H9 (cell line): ENCODE measurements at regions not wholly inside any gene's neighbourhood (a gene's known extent, or its start where the extent isn't known, plus 50 kb on each side); places are given as distances from the start of the nearest gene placed in this dataset.
"Not testable (repeated sequence)": the region's sequence is repeated elsewhere in the genome, so short reads cannot be mapped to it uniquely, and the experiment has no call there.

Experiments used
- DNase-seq: peaks from one replicate; pipeline ENCODE4 v3.0.0-alpha.2; 2017
- H2AFZ ChIP-seq: one replicate; pipeline ENCODE4 v1.6.1; 2013; ENCODE audit warnings: mild to moderate bottlenecking, low read length, control low read depth, moderate library complexity
- H2AK5ac ChIP-seq: 2 replicates; pipeline ENCODE4 v1.6.1; 2013; ENCODE audit warnings: low read length, control low read depth, mixed read lengths; ENCODE audit not compliant: insufficient read length
- H2BK120ac ChIP-seq: one replicate; pipeline ENCODE4 v1.6.1; 2013; ENCODE audit warnings: low read depth, mild to moderate bottlenecking, low read length, control low read depth, inconsistent platforms; ENCODE audit not compliant: poor library complexity, severe bottlenecking
- H2BK12ac ChIP-seq: 2 replicates; pipeline ENCODE4 v1.6.1; 2013; ENCODE audit warnings: low read length, control low read depth, mixed read lengths, low read depth; ENCODE audit not compliant: insufficient read length
- H2BK15ac ChIP-seq: 2 replicates; pipeline ENCODE4 v1.6.1; 2013; ENCODE audit warnings: low read depth, low read length, control low read depth
- H2BK20ac ChIP-seq: one replicate; pipeline ENCODE4 v1.6.1; 2013; ENCODE audit warnings: low read depth, mild to moderate bottlenecking, low read length, control low read depth, inconsistent platforms; ENCODE audit not compliant: poor library complexity, severe bottlenecking
- H2BK5ac ChIP-seq: 2 replicates; pipeline ENCODE4 v1.6.1; 2013; ENCODE audit warnings: low read length, control low read depth, mixed read lengths; ENCODE audit not compliant: insufficient read length
- H3K14ac ChIP-seq: 2 replicates; pipeline ENCODE4 v1.6.1; 2013; ENCODE audit warnings: low read length, control low read depth; ENCODE audit not compliant: insufficient read depth
- H3K18ac ChIP-seq: 2 replicates; pipeline ENCODE4 v1.6.1; 2013; ENCODE audit warnings: low read depth, mild to moderate bottlenecking, mixed read lengths, low read length, control low read depth; ENCODE audit not compliant: insufficient read length
- H3K23ac ChIP-seq: 2 replicates; pipeline ENCODE4 v1.6.1; 2013; ENCODE audit warnings: low read length, control low read depth, mixed read lengths, low read depth; ENCODE audit not compliant: insufficient read length
- H3K23me2 ChIP-seq: 2 replicates; pipeline ENCODE4 v1.6.1; 2013; ENCODE audit warnings: low read depth, mild to moderate bottlenecking, mixed read lengths, low read length, control low read depth; ENCODE audit not compliant: insufficient read length, poor library complexity, severe bottlenecking
- H3K27ac ChIP-seq: 2 replicates; pipeline ENCODE4 v1.5.1; 2013; ENCODE audit warnings: low read length, control low read depth, mixed read lengths, low read depth; ENCODE audit not compliant: insufficient read length
- H3K27me3 ChIP-seq: 2 replicates; pipeline ENCODE4 v1.6.1; 2013; ENCODE audit warnings: low read length, control low read depth, inconsistent platforms; ENCODE audit not compliant: insufficient read depth
- H3K4ac ChIP-seq: 2 replicates; pipeline ENCODE4 v1.6.1; 2013; ENCODE audit warnings: low read depth, mild to moderate bottlenecking, control low read depth, inconsistent platforms, low read length, moderate library complexity
- H3K4me1 ChIP-seq: 2 replicates; pipeline ENCODE4 v1.6.1; 2013; ENCODE audit warnings: low read length, control low read depth, inconsistent platforms; ENCODE audit not compliant: insufficient read depth
- H3K4me2 ChIP-seq: 2 replicates; pipeline ENCODE4 v1.6.1; 2013; ENCODE audit warnings: low read length, control low read depth, mixed read lengths; ENCODE audit not compliant: insufficient read length, insufficient read depth
- H3K56ac ChIP-seq: 2 replicates; pipeline ENCODE4 v1.6.1; 2013; ENCODE audit warnings: low read depth, mild to moderate bottlenecking, mixed read lengths, low read length, control low read depth; ENCODE audit not compliant: insufficient read length
- H3K79me1 ChIP-seq: 2 replicates; pipeline ENCODE4 v1.6.1; 2013; ENCODE audit warnings: low read depth, mild to moderate bottlenecking, moderate library complexity, low read length, control low read depth, inconsistent platforms; ENCODE audit not compliant: insufficient read depth, poor library complexity, severe bottlenecking
- H3K79me2 ChIP-seq: 2 replicates; pipeline ENCODE4 v1.6.1; 2013; ENCODE audit warnings: low read length, control low read depth, inconsistent platforms; ENCODE audit not compliant: insufficient read depth
- H3K9ac ChIP-seq: 2 replicates; pipeline ENCODE4 v1.6.1; 2013; ENCODE audit warnings: low read length, control low read depth, mixed read lengths; ENCODE audit not compliant: insufficient read length; ENCODE audit errors: extremely low read depth
- H3K9me3 ChIP-seq: one replicate; pipeline ENCODE4 v1.6.1; 2013; ENCODE audit warnings: low read depth, low read length, inconsistent platforms; ENCODE audit not compliant: control insufficient read depth
- H3T11ph ChIP-seq: one replicate; pipeline ENCODE4 v1.6.1; 2013; ENCODE audit warnings: mild to moderate bottlenecking, low read length, control low read depth, inconsistent platforms
- H4K20me1 ChIP-seq: one replicate; pipeline ENCODE4 v1.6.1; 2013; ENCODE audit not compliant: control insufficient read depth, insufficient read length, insufficient read depth
- H4K5ac ChIP-seq: 2 replicates; pipeline ENCODE4 v1.6.1; 2013; ENCODE audit warnings: low read depth, mild to moderate bottlenecking, mixed read lengths, low read length, control low read depth; ENCODE audit not compliant: insufficient read length
- H4K8ac ChIP-seq: replicated peaks from 2 replicates; pipeline ENCODE4 v1.6.1; 2013; ENCODE audit warnings: low read length, control low read depth, mixed read lengths, low read depth; ENCODE audit not compliant: insufficient read length
- H4K91ac ChIP-seq: 2 replicates; pipeline ENCODE4 v1.6.1; 2013; ENCODE audit warnings: low read depth, mild to moderate bottlenecking, moderate library complexity, mixed read lengths, low read length, control low read depth; ENCODE audit not compliant: insufficient read length
- H3K27ac Mint-ChIP-seq, 3 experiments: 2 replicates in 2 of 3; 3 replicates in 1 of 3; pipeline ENCODE4 v1.8.0; 2020 to 2021; ENCODE audit warnings: mixed read lengths in 3 of 3, mild to moderate bottlenecking in 1 of 3, moderate library complexity in 1 of 3
- H3K27me3 Mint-ChIP-seq: 2 replicates; pipeline ENCODE4 v1.8.0; 2021; ENCODE audit warnings: low read depth, mild to moderate bottlenecking, moderate library complexity, mixed read lengths
- H3K36me3 Mint-ChIP-seq, 3 experiments: 2 replicates in 2 of 3; 3 replicates in 1 of 3; pipeline ENCODE4 v1.8.0; 2020 to 2021; ENCODE audit warnings: low read depth in 3 of 3, mixed read lengths in 3 of 3; ENCODE audit not compliant: insufficient read depth in 1 of 3
- H3K4me1 Mint-ChIP-seq, 2 experiments: 2 replicates each; pipeline ENCODE4 v1.8.0; 2020; ENCODE audit warnings: mixed read lengths in 2 of 2
- H3K4me3 Mint-ChIP-seq, 2 experiments: 2 replicates in 1 of 2; 3 replicates in 1 of 2; pipeline ENCODE4 v1.8.0; 2020 to 2021; ENCODE audit warnings: mild to moderate bottlenecking in 2 of 2, mixed read lengths in 2 of 2, moderate library complexity in 1 of 2
- H3K9me3 Mint-ChIP-seq, 2 experiments: 2 replicates in 1 of 2; 3 replicates in 1 of 2; pipeline ENCODE4 v1.8.0; 2020; ENCODE audit warnings: mild to moderate bottlenecking in 2 of 2, mixed read lengths in 2 of 2, moderate library complexity in 1 of 2
- WGBS: extraction: QIAGEN DNeasy Blood & Tissue Kit; methylation state at CpG from one replicate; pipeline ENCODE4 v1.1.7; 2013; ENCODE audit warnings: missing lambda C conversion rate, low lambda C conversion rate, mixed read lengths; ENCODE audit not compliant: insufficient read length; ENCODE audit errors: extremely low coverage; 5-methylcytosine and 5-hydroxymethylcytosine counted together
- TF ChIP-seq, protein P1 (sequence below): fragments of 200-600 bp; sonication (generic); conservative IDR thresholded peaks from 3 replicates; pipeline ENCODE4 v1.8.0; 2021; ENCODE audit warnings: antibody characterized with exemption, mild to moderate bottlenecking

DNA sequence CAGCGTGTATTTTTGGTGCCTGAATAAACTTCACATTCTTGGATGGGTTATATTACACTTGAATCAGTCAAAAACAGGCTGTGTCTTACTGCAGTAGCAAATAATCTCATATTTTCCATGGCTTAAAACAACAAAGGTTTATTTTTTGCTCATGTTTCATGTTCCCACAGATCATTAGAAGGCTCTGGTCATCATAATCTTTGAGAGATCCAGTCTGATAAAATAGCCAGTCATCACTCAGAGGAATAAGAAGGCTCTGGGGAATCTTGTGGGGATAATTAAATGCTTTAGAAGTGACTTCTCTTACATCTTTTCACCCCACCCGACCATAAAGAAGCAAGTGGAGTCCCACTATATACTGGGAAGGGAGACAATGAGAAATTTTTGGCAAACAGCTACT is 417.7 kb downstream of the PSAT1 start:
- Histone ChIP-seq H2BK12ac (no peak overlapping the region), H3T11ph (no peak overlapping the region), H4K5ac (no peak overlapping the region), H4K20me1 (no peaks in the 10 kb centered on the region), H3K27me3 (no peaks in the 10 kb centered on the region), H3K79me2 (no peaks in the 10 kb centered on the region), H3K4me1 (peaks cover 3% of the 10 kb centered on the region; the same call in 1 of the 2 replicates), H4K8ac (no peak overlapping the region), H3K23ac (no peak overlapping the region), H2BK5ac (no peak overlapping the region), H2BK15ac (no peak overlapping the region), H3K18ac (no peak overlapping the region), H2AK5ac (no peak overlapping the region), H3K4ac (no peak overlapping the region), H3K56ac (no peak overlapping the region), H2AFZ (no peak overlapping the region), H2BK120ac (no peak overlapping the region), H3K27ac (no peak overlapping the region), H3K4me2 (no peak overlapping the region), H3K9ac (no peak overlapping the region), H3K14ac (no peak overlapping the region), H4K91ac (no peak overlapping the region), H3K79me1 (no peaks in the 10 kb centered on the region), H3K9me3 (no peaks in the 10 kb centered on the region), H2BK20ac (no peak overlapping the region), H3K23me2 (no peaks in the 10 kb centered on the region)
- Mint-ChIP-seq H3K27me3 (no peaks in the 10 kb centered on the region), H3K4me1 (peaks cover 22 to 25% of the 10 kb centered on the region in 2 experiments), H3K9me3 (peaks cover 0 to 2% of the 10 kb centered on the region in 2 experiments; a peak in 1 of 5 replicates), H3K4me3 (no peak overlapping the region), H3K36me3 (peaks cover 0 to 4% (median 1%) of the 10 kb centered on the region in 3 experiments; a peak in 1 of 7 replicates), H3K27ac (no peak overlapping the region)
- no peak for DNase-seq
- WGBS, result no CpG with 5 or more reads among the region's 2 CpGs
- TF ChIP-seq, protein P1, sequence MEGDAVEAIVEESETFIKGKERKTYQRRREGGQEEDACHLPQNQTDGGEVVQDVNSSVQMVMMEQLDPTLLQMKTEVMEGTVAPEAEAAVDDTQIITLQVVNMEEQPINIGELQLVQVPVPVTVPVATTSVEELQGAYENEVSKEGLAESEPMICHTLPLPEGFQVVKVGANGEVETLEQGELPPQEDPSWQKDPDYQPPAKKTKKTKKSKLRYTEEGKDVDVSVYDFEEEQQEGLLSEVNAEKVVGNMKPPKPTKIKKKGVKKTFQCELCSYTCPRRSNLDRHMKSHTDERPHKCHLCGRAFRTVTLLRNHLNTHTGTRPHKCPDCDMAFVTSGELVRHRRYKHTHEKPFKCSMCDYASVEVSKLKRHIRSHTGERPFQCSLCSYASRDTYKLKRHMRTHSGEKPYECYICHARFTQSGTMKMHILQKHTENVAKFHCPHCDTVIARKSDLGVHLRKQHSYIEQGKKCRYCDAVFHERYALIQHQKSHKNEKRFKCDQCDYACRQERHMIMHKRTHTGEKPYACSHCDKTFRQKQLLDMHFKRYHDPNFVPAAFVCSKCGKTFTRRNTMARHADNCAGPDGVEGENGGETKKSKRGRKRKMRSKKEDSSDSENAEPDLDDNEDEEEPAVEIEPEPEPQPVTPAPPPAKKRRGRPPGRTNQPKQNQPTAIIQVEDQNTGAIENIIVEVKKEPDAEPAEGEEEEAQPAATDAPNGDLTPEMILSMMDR, result no peak

DNA sequence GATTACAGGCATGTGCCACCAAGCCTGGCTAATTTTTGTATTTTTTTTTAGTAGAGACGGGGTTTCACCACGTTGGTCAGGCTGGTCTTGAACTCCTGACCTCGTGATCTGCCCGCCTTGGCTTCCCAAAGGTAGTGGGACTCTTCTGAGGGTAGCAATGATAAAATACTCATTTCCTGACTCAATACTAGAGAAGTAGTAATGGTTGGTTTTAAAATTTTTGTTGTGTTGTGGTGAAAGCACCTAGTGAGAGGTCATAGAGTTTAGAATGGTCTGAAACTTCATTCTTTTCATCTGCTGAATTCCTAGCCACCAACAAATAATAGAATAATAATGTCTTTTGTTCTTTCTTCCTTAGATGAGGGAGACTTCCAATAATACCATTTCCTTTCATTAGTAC is 422.1 kb downstream of the PSAT1 start:
- H4K8ac ChIP-seq, H2BK5ac ChIP-seq, H4K91ac ChIP-seq, H3K36me3 Mint-ChIP-seq, H3K4ac ChIP-seq, H3K4me1 ChIP-seq, H3K56ac ChIP-seq, H3K9me3 ChIP-seq, H3K27me3 ChIP-seq, H2AK5ac ChIP-seq, DNase-seq, H3K27ac Mint-ChIP-seq, H3K4me1 Mint-ChIP-seq, H2BK20ac ChIP-seq, H3K79me1 ChIP-seq, H2BK12ac ChIP-seq, H3K9me3 Mint-ChIP-seq, H2AFZ ChIP-seq, H3K27me3 Mint-ChIP-seq, H3K18ac ChIP-seq, H4K20me1 ChIP-seq, H3T11ph ChIP-seq, H3K79me2 ChIP-seq, H4K5ac ChIP-seq, H3K27ac ChIP-seq, H2BK120ac ChIP-seq, H2BK15ac ChIP-seq, H3K14ac ChIP-seq, H3K9ac ChIP-seq, H3K23ac ChIP-seq, H3K23me2 ChIP-seq, H3K4me2 ChIP-seq, H3K4me3 Mint-ChIP-seq: not testable (repeated sequence)
- no CpG with 5 or more reads among the region's 4 CpGs for WGBS
